ENCODE measurements at regions not wholly inside any gene's neighbourhood (a gene's known extent, or its start where the extent isn't known, plus 50 kb on each side); places are given as distances from the start of the nearest gene placed in this dataset.
"Not testable (repeated sequence)": the region's sequence is repeated elsewhere in the genome, so short reads cannot be mapped to it uniquely, and the experiment has no call there.

DNA sequence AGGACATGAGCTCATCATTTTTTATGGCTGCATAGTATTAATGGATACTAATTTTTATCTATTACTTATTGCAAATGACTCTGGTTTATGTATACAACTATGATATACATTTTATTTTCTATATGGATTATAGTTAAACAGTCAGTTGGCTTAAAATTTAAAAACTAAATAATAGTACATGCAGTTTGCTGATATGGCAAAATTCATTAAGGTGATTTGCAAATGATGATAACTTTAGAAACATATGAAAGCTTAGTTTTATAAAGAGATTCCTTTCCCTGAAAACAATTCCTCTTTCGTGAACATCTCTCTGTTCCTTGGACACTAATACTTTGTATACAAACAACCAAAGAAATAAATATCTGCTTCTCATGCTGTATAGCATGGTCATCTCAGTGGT, 165.5 kb upstream of the SEMA3E start:
- H3K36me3 ChIP-seq (ENCODE audit: control insufficient read depth, insufficient read depth, low read length) = no peaks in the 10 kb centered on the region
- no peak for DNase-seq (ENCODE audit: extremely low read depth, insufficient read length)

DNA sequence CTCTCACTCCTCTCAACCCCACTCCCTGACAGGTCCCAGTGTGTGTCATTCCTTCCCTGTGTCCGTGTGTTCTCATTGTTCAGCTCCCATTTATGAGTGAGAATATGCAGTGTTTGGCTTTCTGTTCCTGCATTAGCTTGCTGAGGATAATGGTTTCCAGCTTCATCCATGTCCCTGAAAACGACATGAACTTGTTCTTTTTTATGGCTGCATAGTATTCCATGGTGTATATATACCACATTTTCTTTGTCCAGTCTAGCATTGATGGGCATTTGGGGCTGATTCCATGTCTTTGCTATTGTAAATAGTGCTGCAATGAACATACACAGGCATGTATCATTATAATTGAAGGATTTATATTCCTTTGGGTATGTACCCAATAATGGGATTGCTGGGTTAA, 163.6 kb upstream of the SEMA3E start:
- not testable (repeated sequence) for H3K36me3 ChIP-seq (ENCODE audit: control insufficient read depth, insufficient read depth, low read length); H3K4me3 ChIP-seq (replicated peaks; ENCODE audit: low read depth, low read length); H3K27me3 ChIP-seq (replicated peaks; ENCODE audit: control insufficient read depth, insufficient read depth, low read length); DNase-seq (ENCODE audit: extremely low read depth, insufficient read length)

More for the DNA sequence above, 165.5 kb upstream of the SEMA3E start:
- Histone ChIP-seq H3K27me3 (replicated peaks; ENCODE audit: control insufficient read depth, insufficient read depth, low read length) (no peaks in the 10 kb centered on the region), H3K4me3 (replicated peaks; ENCODE audit: low read depth, low read length) (no peak overlapping the region)
- TF ChIP-seq CTCF (IDR thresholded peaks at IDR 0.05; ENCODE audit: insufficient read depth, low read length, poor library complexity, severe bottlenecking) = no peak

- no peaks in the 10 kb centered on the region for H3K36me3 ChIP-seq (ENCODE audit: control insufficient read depth, insufficient read depth, low read length)
- no peak for TF ChIP-seq CTCF (IDR thresholded peaks at IDR 0.05; ENCODE audit: insufficient read depth, low read length, poor library complexity, severe bottlenecking)
- no peaks in the 10 kb centered on the region for H3K27me3 ChIP-seq (replicated peaks; ENCODE audit: control insufficient read depth, insufficient read depth, low read length)
- DNase-seq (ENCODE audit: extremely low read depth, insufficient read length) = no peak
- H3K4me3 ChIP-seq (replicated peaks; ENCODE audit: low read depth, low read length) = no peak overlapping the region
Observed at GRCh38 chr7:83808982-83809381, 160.0 kb upstream of the SEMA3E start.

DNA sequence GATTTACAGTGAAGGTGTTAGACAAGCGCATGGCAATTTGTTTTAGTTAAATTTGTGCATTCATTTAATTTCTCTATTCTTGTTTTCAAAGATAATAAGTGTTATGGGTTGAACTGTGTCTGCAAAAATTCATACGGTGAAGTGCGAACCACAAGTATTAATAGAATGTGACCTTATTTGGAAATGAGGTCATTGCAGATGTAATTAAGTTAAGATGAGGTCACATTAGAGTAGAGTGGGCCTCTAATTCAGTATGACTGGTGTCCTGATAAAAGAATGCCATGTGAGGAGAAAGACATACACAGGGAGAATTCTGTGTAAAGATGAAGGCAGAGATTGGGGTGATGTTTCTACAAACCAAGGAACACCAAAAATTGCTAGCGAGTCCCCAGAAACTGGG, 158.8 kb upstream of the SEMA3E start:
- no peak for DNase-seq (ENCODE audit: extremely low read depth, insufficient read length)
- no peaks in the 10 kb centered on the region for H3K27me3 ChIP-seq (replicated peaks; ENCODE audit: control insufficient read depth, insufficient read depth, low read length)
- H3K36me3 ChIP-seq (ENCODE audit: control insufficient read depth, insufficient read depth, low read length) = no peaks in the 10 kb centered on the region
- H3K4me3 ChIP-seq (replicated peaks; ENCODE audit: low read depth, low read length) = no peak overlapping the region
- TF ChIP-seq CTCF (IDR thresholded peaks at IDR 0.05; ENCODE audit: insufficient read depth, low read length, poor library complexity, severe bottlenecking) = no peak

DNA sequence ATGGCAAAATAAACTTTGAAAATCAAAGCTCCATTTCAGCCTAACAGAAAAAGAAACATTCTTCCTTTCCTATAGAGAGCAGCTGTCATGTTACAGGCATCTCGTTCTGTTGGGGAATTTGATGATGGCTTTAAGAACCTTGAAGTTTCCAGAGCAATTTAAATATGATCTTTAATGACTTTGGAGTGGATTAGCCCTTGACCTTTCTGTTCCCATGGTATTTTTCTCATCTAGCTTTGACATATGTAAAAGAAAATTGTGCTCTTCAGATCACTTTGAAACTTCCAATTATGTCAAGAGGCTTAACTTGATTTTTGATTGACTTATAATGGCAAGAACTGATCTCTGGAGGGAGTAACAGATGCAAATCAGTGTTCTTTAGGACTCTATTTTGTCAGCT, 157.6 kb upstream of the SEMA3E start:
- no peaks in the 10 kb centered on the region for H3K36me3 ChIP-seq (ENCODE audit: control insufficient read depth, insufficient read depth, low read length)
- DNase-seq (ENCODE audit: extremely low read depth, insufficient read length) = no peak
- no peak overlapping the region for H3K4me3 ChIP-seq (replicated peaks; ENCODE audit: low read depth, low read length)
- H3K27me3 ChIP-seq (replicated peaks; ENCODE audit: control insufficient read depth, insufficient read depth, low read length) = no peaks in the 10 kb centered on the region
- TF ChIP-seq CTCF (IDR thresholded peaks at IDR 0.05; ENCODE audit: insufficient read depth, low read length, poor library complexity, severe bottlenecking) = no peak

GRCh38 chr7:83799333-83799732, 150.4 kb upstream of the SEMA3E start:
- Histone ChIP-seq H3K27me3 (replicated peaks; ENCODE audit: control insufficient read depth, insufficient read depth, low read length) (no peaks in the 10 kb centered on the region), H3K36me3 (ENCODE audit: control insufficient read depth, insufficient read depth, low read length) (no peaks in the 10 kb centered on the region), H3K4me3 (replicated peaks; ENCODE audit: low read depth, low read length) (no peak overlapping the region)
- no peak for DNase-seq (ENCODE audit: extremely low read depth, insufficient read length)
- no peak for TF ChIP-seq CTCF (IDR thresholded peaks at IDR 0.05; ENCODE audit: insufficient read depth, low read length, poor library complexity, severe bottlenecking)
